H1 (cell line): ENCODE measurements at regions not wholly inside any gene's neighbourhood (a gene's known extent, or its start where the extent isn't known, plus 50 kb on each side); places are given as distances from the start of the nearest gene placed in this dataset.

Experiments
- CTCF ChIA-PET: fragments of 300-600 bp; sonication (Branson Sonifier 250); formaldehyde crosslinking; loops from one replicate; lab custom pipeline; 2021; ENCODE audit not compliant: partially characterized antibody; lab: Charles Lee
- POLR2A ChIA-PET: fragments of 300-600 bp; sonication (Branson Sonifier 250); formaldehyde crosslinking; loops from one replicate; lab custom pipeline; 2021; ENCODE audit warnings: inconsistent platforms; ENCODE audit not compliant: partially characterized antibody; lab: Charles Lee
- DNase-seq, 2 experiments: peaks; one replicate each; pipeline versions ENCODE4 v3.0.0 to v3.0.0-alpha.2; 2010 to 2022; ENCODE audit warnings: low spot score in 2 of 2, low read depth in 1 of 2, mixed read lengths in 1 of 2
- FAIRE-seq: peaks from 2 replicates; lab custom pipeline; 2011; peaks lifted over from hg19 to GRCh38; lab: Jason Lieb, UNC
- H2AFZ ChIP-seq: 2 replicates; pipeline ENCODE4 v1.8.1; 2012; ENCODE audit warnings: low read length, inconsistent platforms
- H2AK5ac ChIP-seq: 2 replicates; pipeline ENCODE4 v1.6.1; 2013; ENCODE audit warnings: low read depth, low read length
- H2BK120ac ChIP-seq: replicated peaks from 2 replicates; pipeline ENCODE3; 2013; ENCODE audit warnings: low read depth, low read length, inconsistent platforms
- H2BK12ac ChIP-seq: 2 replicates; pipeline ENCODE4 v1.6.1; 2013; ENCODE audit warnings: low read depth, low read length
- H2BK15ac ChIP-seq: 2 replicates; pipeline ENCODE4 v1.6.1; 2013; ENCODE audit warnings: low read length
- H2BK20ac ChIP-seq: 2 replicates; pipeline ENCODE4 v1.6.1; 2013; ENCODE audit warnings: low read length
- H2BK5ac ChIP-seq: 2 replicates; pipeline ENCODE4 v1.6.1; 2013; ENCODE audit warnings: low read depth, low read length
- H3K14ac ChIP-seq: 2 replicates; pipeline ENCODE4 v1.6.1; 2013; ENCODE audit warnings: inconsistent platforms; ENCODE audit not compliant: insufficient read length
- H3K18ac ChIP-seq: 2 replicates; pipeline ENCODE4 v1.6.1; 2013; ENCODE audit warnings: low read length; ENCODE audit errors: extremely low read depth
- H3K23ac ChIP-seq: 2 replicates; pipeline ENCODE4 v1.6.1; 2013; ENCODE audit warnings: inconsistent platforms; ENCODE audit not compliant: insufficient read length
- H3K23me2 ChIP-seq: 2 replicates; pipeline ENCODE4 v1.6.1; 2013; ENCODE audit warnings: low read depth, low read length
- H3K27ac ChIP-seq: 2 replicates; pipeline ENCODE4 v1.6.1; 2011; ENCODE audit warnings: low read depth, low read length, inconsistent platforms
- H3K27me3 ChIP-seq, 4 experiments: replicated peaks in 1 of 4; 1 replicate in 1 of 4; 2 replicates in 3 of 4; pipeline versions ENCODE4 v1.6.1 to v1.8.1; 2011 to 2013; ENCODE audit warnings: low read length in 3 of 4, mild to moderate bottlenecking in 3 of 4, inconsistent platforms in 2 of 4, mixed read lengths in 2 of 4, moderate library complexity in 1 of 4; ENCODE audit not compliant: control insufficient read depth in 3 of 4, insufficient read depth in 3 of 4; ENCODE audit errors: extremely low read depth in 1 of 4
- H3K36me3 ChIP-seq, 4 experiments: 2 replicates each; pipeline versions ENCODE4 v1.6.1 to v1.8.1; 2011 to 2013; ENCODE audit warnings: mild to moderate bottlenecking in 4 of 4, low read length in 3 of 4, moderate library complexity in 2 of 4, control low read depth in 1 of 4, inconsistent platforms in 1 of 4; ENCODE audit not compliant: insufficient read depth in 4 of 4, control insufficient read depth in 2 of 4
- H3K4ac ChIP-seq: replicated peaks from 2 replicates; pipeline ENCODE3; 2013; ENCODE audit warnings: low read length, low read depth, mixed read lengths, inconsistent platforms; ENCODE audit not compliant: insufficient read length
- H3K4me1 ChIP-seq, 4 experiments: replicated peaks in 1 of 4; 1 replicate in 1 of 4; 2 replicates in 3 of 4; pipeline versions ENCODE4 v1.6.1 to v1.8.1; 2011 to 2013; ENCODE audit warnings: low read length in 3 of 4, inconsistent platforms in 2 of 4, mixed read lengths in 1 of 4; ENCODE audit not compliant: insufficient read depth in 4 of 4, control insufficient read depth in 3 of 4
- H3K4me2 ChIP-seq, 2 experiments: 2 replicates each; pipeline versions ENCODE4 v1.6.1 to v1.8.1; 2011 to 2013; ENCODE audit warnings: low read depth in 2 of 2, low read length in 2 of 2, control low read depth in 1 of 2, inconsistent platforms in 1 of 2, mild to moderate bottlenecking in 1 of 2; ENCODE audit not compliant: insufficient read depth in 1 of 2
- H3K4me3 ChIP-seq, 4 experiments: fragments of 200-600, 300-600 bp in 1 of 4; sonication (generic), shearing (Covaris generic), sonication (Bioruptor Twin) in 1 of 4; 2 replicates each; pipeline versions ENCODE4 v1.5.1 to v1.8.1; 2011 to 2016; ENCODE audit warnings: low read length in 4 of 4, low read depth in 3 of 4, control low read depth in 2 of 4, inconsistent platforms in 2 of 4, mild to moderate bottlenecking in 2 of 4, mixed read lengths in 1 of 4, moderate library complexity in 1 of 4; ENCODE audit not compliant: insufficient read depth in 2 of 4; ENCODE audit errors: extremely low read depth in 1 of 4
- H3K56ac ChIP-seq: replicated peaks from 2 replicates; pipeline ENCODE3; 2013; ENCODE audit warnings: low read depth, mild to moderate bottlenecking, mixed read lengths, low read length, inconsistent platforms; ENCODE audit not compliant: insufficient read length
- H3K79me1 ChIP-seq: 2 replicates; pipeline ENCODE4 v1.6.1; 2013; ENCODE audit warnings: low read depth, low read length, control low read depth
- H3K79me2 ChIP-seq, 2 experiments: 2 replicates each; pipeline versions ENCODE4 v1.6.1 to v1.8.1; 2012 to 2013; ENCODE audit warnings: low read length in 2 of 2, mild to moderate bottlenecking in 2 of 2, inconsistent platforms in 1 of 2; ENCODE audit not compliant: insufficient read depth in 2 of 2, control insufficient read depth in 1 of 2
- H3K9ac ChIP-seq, 4 experiments: replicated peaks in 1 of 4; 1 replicate in 1 of 4; 2 replicates in 3 of 4; pipeline versions ENCODE4 v1.6.1 to v1.8.1; 2011 to 2013; ENCODE audit warnings: low read depth in 3 of 4, low read length in 3 of 4, control low read depth in 2 of 4, mild to moderate bottlenecking in 2 of 4, moderate library complexity in 2 of 4, inconsistent platforms in 1 of 4; ENCODE audit errors: extremely low read depth in 1 of 4
- H3K9me3 ChIP-seq, 2 experiments: 2 replicates each; pipeline versions ENCODE4 v1.6.1 to v1.8.1; 2012 to 2013; ENCODE audit warnings: mild to moderate bottlenecking in 2 of 2, moderate library complexity in 2 of 2, control low read depth in 1 of 2, inconsistent platforms in 1 of 2, low read depth in 1 of 2, low read length in 1 of 2, mixed read lengths in 1 of 2; ENCODE audit not compliant: insufficient read depth in 2 of 2
- H4K20me1 ChIP-seq, 2 experiments: replicated peaks in 1 of 2; 2 replicates each; pipeline versions ENCODE3 to v1.8.1; 2011 to 2013; ENCODE audit warnings: inconsistent platforms in 2 of 2, low read length in 2 of 2, mild to moderate bottlenecking in 1 of 2; ENCODE audit not compliant: insufficient read depth in 2 of 2, control insufficient read depth in 1 of 2
- H4K5ac ChIP-seq: 2 replicates; pipeline ENCODE4 v1.6.1; 2013; ENCODE audit warnings: low read length, low read depth, mixed read lengths, inconsistent platforms; ENCODE audit not compliant: insufficient read length
- H4K8ac ChIP-seq: 2 replicates; pipeline ENCODE4 v1.8.0; 2013; ENCODE audit warnings: mild to moderate bottlenecking, moderate library complexity, low read length, inconsistent platforms; ENCODE audit not compliant: insufficient read depth; ENCODE audit errors: extremely low read depth
- H4K91ac ChIP-seq: replicated peaks from 2 replicates; pipeline ENCODE3; 2013; ENCODE audit warnings: low read length, mixed read lengths, inconsistent platforms; ENCODE audit not compliant: insufficient read length
- BRCA1 ChIP-seq: IDR thresholded peaks from 2 replicates; pipeline ENCODE4 v1.6.1; 2012; ENCODE audit warnings: low read depth, low read length, improper control_type of control experiment
- FOSL1 ChIP-seq: IDR thresholded peaks from 2 replicates; pipeline ENCODE4 v1.6.1; 2011; ENCODE audit warnings: mild to moderate bottlenecking, low read depth, low read length, moderate library complexity; ENCODE audit not compliant: insufficient read depth
- RBBP5 ChIP-seq: IDR thresholded peaks from 2 replicates; pipeline ENCODE4 v1.7.1; 2012; ENCODE audit warnings: low read depth, mild to moderate bottlenecking, inconsistent platforms, low read length, moderate library complexity, borderline replicate concordance
- RFX5 ChIP-seq: IDR thresholded peaks from 2 replicates; pipeline ENCODE4 v1.6.1; 2011; ENCODE audit warnings: low read depth, low read length, improper control_type of control experiment, borderline replicate concordance
- RNF2 ChIP-seq: fragments of 200-900, 300-1000 bp; sonication (generic); IDR thresholded peaks from 2 replicates; pipeline ENCODE4 v1.7.1; 2016; ENCODE audit warnings: borderline replicate concordance, low read depth, mild to moderate bottlenecking, antibody characterized with exemption, low read length; ENCODE audit not compliant: poor library complexity, severe bottlenecking; ENCODE audit errors: missing control alignments
- SUZ12 ChIP-seq: fragments of 200-600 bp; sonication (generic); IDR thresholded peaks from 2 replicates; pipeline ENCODE4 v1.6.1; 2012; ENCODE audit warnings: mild to moderate bottlenecking, inconsistent platforms, low read length, moderate library complexity, mixed read lengths
- WGBS, 2 experiments: shearing (Covaris generic) in 1 of 2; methylation state at CpG; one replicate each; pipeline versions ENCODE4 v1.1.6 to v1.1.7; 2013 to 2015; ENCODE audit warnings: low lambda C conversion rate in 2 of 2, mixed read lengths in 2 of 2, inconsistent platforms in 1 of 2, low coverage in 1 of 2, missing lambda C conversion rate in 1 of 2; ENCODE audit not compliant: insufficient replicate concordance in 2 of 2, insufficient coverage in 1 of 2, insufficient read length in 1 of 2; ENCODE audit errors: extremely low coverage in 1 of 2, missing lambda C conversion rate in 1 of 2; 5-methylcytosine and 5-hydroxymethylcytosine counted together

DNA sequence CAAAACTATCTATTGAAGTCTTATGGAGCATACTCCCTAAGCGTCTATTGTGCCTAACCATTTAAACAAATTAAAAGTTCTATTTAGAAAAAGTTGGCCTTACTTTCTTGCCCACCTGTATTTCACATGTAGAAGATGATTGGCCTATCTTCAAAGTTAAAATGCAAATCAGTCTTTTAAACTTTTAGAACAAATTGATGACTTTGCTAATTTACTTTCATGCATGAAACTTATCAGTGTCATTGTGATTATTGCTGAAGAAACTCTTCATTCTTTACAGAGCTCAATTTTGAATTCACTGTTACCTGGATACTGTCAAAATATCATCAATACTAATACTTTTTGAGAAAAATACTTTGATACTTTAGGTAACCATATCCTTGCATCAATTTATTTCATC, 216.1 kb downstream of the COX7C start:
- no peak overlapping the region for H3K27ac ChIP-seq
- no peak overlapping the region for H3K14ac ChIP-seq
- H4K5ac ChIP-seq: no peak overlapping the region
- no peaks in the 10 kb centered on the region for H3K27me3 ChIP-seq
- H3K4me1 ChIP-seq: no peaks in the 10 kb centered on the region
- no peak overlapping the region for H3K4me3 ChIP-seq
- no peak overlapping the region for H2BK120ac ChIP-seq
- H2BK5ac ChIP-seq: no peak overlapping the region
- no peaks in the 10 kb centered on the region for H3K79me1 ChIP-seq
- no peak overlapping the region for H3K4ac ChIP-seq
- H2AFZ ChIP-seq: no peak overlapping the region
- H2BK20ac ChIP-seq: no peak overlapping the region
- no peaks in the 10 kb centered on the region for H3K79me2 ChIP-seq
- FAIRE-seq (no peak), DNase-seq (no peak)
- H4K91ac ChIP-seq: no peak overlapping the region
- no peak overlapping the region for H2AK5ac ChIP-seq
- ChIA-PET POLR2A (no interaction called here), CTCF (interaction anchor here (1.1 to 1.9 kb wide), 2 partner anchors 12 to 47 kb away, joined by 4 to 5 read pairs; no protein-coding TSS in a partner anchor)
- no peaks in the 10 kb centered on the region for H3K23me2 ChIP-seq
- 92% methylated on average over 1 of the region's 1 CpG; no CpG with 5 or more reads in 1 of the 2 experiments for WGBS, 2 experiments
- H3K9me3 ChIP-seq: no peaks in the 10 kb centered on the region
- no peak overlapping the region for H2BK12ac ChIP-seq
- H2BK15ac ChIP-seq: no peak overlapping the region
- no peaks in the 10 kb centered on the region for H3K36me3 ChIP-seq
- no peak overlapping the region for H4K8ac ChIP-seq
- H3K56ac ChIP-seq: no peak overlapping the region
- H3K4me2 ChIP-seq: no peak overlapping the region
- H3K9ac ChIP-seq: no peak overlapping the region
- H3K23ac ChIP-seq: no peak overlapping the region
- H3K18ac ChIP-seq: no peak overlapping the region
- H4K20me1 ChIP-seq: no peaks in the 10 kb centered on the region
- TF ChIP-seq RNF2 (no peak), BRCA1 (no peak), FOSL1 (no peak), SUZ12 (no peak), RBBP5 (no peak), RFX5 (no peak)
